Fibroblast of the aortic adventitia (primary cell): ENCODE measurements at regions not wholly inside any gene's neighbourhood (a gene's known extent, or its start where the extent isn't known, plus 50 kb on each side); places are given as distances from the start of the nearest gene placed in this dataset.
A peak's percentile ranks its signal among the peaks of the same experiment; 100 is the strongest.

Source experiments
- DNase-seq: peaks from one replicate; pipeline ENCODE4 v3.0.0-alpha.2; 2010; ENCODE audit warnings: low read depth
- H3K4me3 ChIP-seq: 2 replicates; pipeline ENCODE4 v1.5.1; 2011; ENCODE audit warnings: low read depth, mild to moderate bottlenecking, control low read depth, low read length, moderate library complexity
- TF ChIP-seq, protein P1 (sequence below): IDR thresholded peaks from 2 replicates; pipeline ENCODE4 v1.5.1; 2011; ENCODE audit warnings: mild to moderate bottlenecking, low read length, control low read depth, inconsistent platforms; ENCODE audit not compliant: insufficient read depth

DNA sequence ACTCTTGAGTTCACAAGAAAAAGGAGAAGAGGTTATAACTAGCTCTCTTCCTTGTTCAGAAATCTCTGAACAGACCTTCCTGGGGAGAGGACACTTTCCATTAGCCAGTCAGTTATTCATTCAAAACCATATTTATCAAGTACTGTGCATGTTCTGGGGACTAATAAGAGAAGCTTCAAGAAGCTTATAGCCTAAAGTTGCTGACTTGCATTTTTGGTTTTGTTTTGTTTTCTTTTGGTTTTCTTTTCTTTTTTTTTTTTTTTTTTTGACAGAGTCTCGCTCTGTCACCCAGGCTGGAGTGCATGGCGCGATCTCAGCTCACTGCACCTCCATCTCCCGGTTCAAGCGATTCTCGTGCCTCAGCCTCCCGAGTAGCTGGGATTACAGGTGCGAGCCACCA lies 471.4 kb downstream of the KLF12 start:
- TF ChIP-seq, protein P1, sequence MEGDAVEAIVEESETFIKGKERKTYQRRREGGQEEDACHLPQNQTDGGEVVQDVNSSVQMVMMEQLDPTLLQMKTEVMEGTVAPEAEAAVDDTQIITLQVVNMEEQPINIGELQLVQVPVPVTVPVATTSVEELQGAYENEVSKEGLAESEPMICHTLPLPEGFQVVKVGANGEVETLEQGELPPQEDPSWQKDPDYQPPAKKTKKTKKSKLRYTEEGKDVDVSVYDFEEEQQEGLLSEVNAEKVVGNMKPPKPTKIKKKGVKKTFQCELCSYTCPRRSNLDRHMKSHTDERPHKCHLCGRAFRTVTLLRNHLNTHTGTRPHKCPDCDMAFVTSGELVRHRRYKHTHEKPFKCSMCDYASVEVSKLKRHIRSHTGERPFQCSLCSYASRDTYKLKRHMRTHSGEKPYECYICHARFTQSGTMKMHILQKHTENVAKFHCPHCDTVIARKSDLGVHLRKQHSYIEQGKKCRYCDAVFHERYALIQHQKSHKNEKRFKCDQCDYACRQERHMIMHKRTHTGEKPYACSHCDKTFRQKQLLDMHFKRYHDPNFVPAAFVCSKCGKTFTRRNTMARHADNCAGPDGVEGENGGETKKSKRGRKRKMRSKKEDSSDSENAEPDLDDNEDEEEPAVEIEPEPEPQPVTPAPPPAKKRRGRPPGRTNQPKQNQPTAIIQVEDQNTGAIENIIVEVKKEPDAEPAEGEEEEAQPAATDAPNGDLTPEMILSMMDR, result no peak
- no peak for DNase-seq
- no peak overlapping the region for H3K4me3 ChIP-seq

DNA sequence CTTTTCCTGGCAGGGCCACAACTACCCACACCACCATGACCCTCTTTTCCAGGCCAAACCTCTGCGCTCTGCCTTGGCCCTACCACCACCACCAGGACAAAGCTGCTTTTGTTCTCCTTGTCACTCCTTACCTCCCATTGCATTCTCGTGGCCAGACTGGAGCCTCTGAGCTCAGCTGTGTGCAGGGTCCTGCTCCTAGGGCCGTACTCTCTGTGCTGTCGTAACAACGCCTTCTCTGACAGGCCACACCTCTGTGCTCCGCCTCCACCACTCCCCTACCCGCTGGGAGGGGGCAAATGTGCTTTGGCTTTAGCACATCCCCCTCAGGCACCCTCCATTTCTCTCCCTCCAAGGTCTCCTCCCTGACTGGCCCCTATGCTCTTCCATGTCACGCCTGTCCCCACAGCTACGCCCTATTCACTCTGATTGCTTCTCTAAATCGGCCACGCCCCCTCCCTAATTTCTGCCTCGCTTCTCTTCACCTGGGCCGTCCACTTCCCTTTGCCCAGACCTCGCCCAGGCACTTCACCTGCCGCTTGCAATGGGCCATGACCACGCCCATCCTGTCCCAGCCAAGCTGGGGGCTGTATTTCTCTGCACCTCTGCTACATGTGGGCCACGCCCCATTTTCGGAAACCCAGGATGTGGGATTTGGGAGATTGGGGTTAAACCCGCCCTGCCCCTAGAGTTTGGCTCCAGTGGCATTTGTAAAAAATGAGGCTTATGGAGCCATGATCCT lies 472.3 kb downstream of the KLF12 start:
- no peak for DNase-seq
- no peak overlapping the region for H3K4me3 ChIP-seq
- TF ChIP-seq, protein P1, result no peak

DNA sequence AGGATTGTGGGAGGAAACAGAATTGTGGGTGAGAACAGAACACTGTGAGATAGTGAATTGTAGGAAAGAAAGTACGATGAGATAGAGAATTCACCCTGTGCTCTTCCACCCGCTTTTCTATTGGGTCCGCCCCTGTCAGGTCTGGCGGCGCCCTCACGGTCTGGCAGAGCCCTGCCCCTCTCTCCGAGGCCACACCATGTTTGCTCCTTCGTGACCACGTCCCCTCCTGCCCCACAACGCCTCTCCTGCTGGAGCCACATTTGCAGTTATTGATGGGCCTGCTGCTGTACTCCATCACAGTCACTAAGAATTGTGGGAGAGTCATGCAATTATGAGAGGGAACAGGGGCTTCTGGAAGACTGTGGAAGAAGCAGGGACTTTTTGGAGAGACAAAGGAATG lies 473.1 kb downstream of the KLF12 start:
- no peak overlapping the region for H3K4me3 ChIP-seq
- TF ChIP-seq, protein P1, result no peak
- DNase-seq, result no peak

DNA sequence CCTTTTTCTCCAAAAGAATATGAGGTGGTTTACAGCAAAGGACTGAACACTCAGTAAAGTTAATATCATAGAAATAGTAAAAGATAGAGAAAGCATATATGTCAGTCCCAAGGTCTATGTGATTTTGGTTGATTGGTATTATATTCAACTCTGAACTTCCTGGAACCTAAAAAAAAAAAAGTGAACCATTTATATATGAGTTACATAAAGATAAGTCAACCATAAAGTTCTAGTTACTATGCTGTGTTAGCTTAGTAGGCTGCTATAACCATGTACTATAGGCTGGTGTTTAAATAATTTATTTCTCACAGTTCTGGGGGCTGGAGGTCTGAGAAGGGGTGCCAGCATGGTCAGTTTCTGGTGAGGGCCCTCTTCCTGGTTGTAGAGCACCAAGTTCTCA lies 475.6 kb downstream of the KLF12 start:
- TF ChIP-seq, protein P1, result no peak
- DNase-seq, result no peak
- H3K4me3 ChIP-seq, result no peak overlapping the region

DNA sequence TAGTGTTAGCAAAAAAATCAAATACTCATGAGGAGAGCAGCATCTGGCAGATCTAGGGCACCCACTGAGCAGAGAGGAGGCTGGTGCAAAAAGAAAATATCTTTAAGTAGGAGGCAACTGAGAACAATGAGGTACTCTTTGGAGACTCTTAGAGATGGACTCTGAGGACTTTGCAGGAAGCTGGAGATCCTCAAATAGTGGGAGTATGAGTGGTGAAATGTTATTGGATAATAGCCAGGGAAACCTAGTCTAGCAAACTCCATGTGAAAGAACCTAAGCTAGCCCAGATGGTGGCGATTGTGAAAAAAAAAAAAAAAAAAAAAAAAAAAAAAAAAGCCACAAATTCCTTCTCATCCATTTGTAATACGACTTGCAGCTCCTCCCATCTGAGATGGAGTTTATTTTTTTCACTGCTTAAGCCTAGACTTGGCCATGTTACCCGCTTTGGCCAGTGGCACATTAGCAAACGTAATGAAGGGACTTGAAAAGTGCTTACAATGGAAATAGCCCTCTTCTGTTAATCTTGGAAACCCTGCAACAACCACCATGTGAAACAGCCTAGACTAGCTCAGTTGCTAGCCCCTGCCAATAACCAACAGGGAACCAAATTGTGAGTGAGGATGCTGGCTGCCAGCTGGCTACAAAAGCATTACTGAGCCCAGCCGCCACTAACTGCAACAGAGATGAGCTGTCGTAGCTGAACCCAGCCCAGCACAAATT lies 476.2 kb downstream of the KLF12 start:
- H3K4me3 ChIP-seq, result no peak overlapping the region
- peak; percentile 70 for DNase-seq
- TF ChIP-seq, protein P1, result no peak

DNA sequence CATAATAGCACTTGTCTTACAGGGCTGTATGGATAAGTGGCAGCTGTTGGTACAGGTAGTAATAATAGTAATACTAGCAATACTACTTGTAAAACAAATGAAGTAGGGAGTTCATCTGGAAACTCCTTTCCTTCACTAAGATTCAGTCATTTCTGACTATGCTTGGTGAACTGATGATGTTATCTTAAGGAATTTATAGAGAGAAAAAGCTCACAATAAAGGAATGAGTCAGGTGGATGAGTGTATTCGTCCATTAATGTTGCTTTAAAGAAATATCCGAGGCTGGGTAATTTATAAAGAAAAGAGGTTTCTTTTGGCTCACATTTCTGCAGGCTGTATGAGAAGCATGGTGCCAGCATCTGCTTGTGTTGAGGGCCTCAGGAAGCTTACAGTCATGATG lies 477.3 kb downstream of the KLF12 start:
- no peak for DNase-seq
- TF ChIP-seq, protein P1, result no peak
- no peak overlapping the region for H3K4me3 ChIP-seq
